IPS-18a (cell line): ENCODE measurements at regions not wholly inside any gene's neighbourhood (a gene's known extent, or its start where the extent isn't known, plus 50 kb on each side); places are given as distances from the start of the nearest gene placed in this dataset.

Experiments used
- H3K27ac ChIP-seq: one replicate; pipeline ENCODE4 v1.5.1; 2013; ENCODE audit warnings: low read length
- H3K27me3 ChIP-seq: one replicate; pipeline ENCODE4 v1.6.1; 2013; ENCODE audit warnings: mild to moderate bottlenecking, low read length; ENCODE audit not compliant: control insufficient read depth, insufficient read depth
- H3K36me3 ChIP-seq: one replicate; pipeline ENCODE4 v1.6.1; 2013; ENCODE audit warnings: low read depth, low read length; ENCODE audit not compliant: control insufficient read depth
- H3K4me1 ChIP-seq: one replicate; pipeline ENCODE4 v1.6.1; 2013; ENCODE audit warnings: low read depth, low read length; ENCODE audit not compliant: control insufficient read depth
- H3K4me3 ChIP-seq: one replicate; pipeline ENCODE4 v1.5.1; 2013; ENCODE audit warnings: low read length
- H3K9ac ChIP-seq: one replicate; pipeline ENCODE4 v1.6.1; 2013; ENCODE audit warnings: mild to moderate bottlenecking, low read length, moderate library complexity
- H3K9me3 ChIP-seq: one replicate; pipeline ENCODE4 v1.6.1; 2013; ENCODE audit warnings: low read depth, low read length; ENCODE audit not compliant: control insufficient read depth

- H3K9ac ChIP-seq, result no peak overlapping the region
- no peaks in the 10 kb centered on the region for H3K4me1 ChIP-seq
- no peak overlapping the region for H3K27ac ChIP-seq
- H3K4me3 ChIP-seq, result no peak overlapping the region
- H3K36me3 ChIP-seq, result no peaks in the 10 kb centered on the region
- H3K9me3 ChIP-seq, result no peaks in the 10 kb centered on the region
- no peaks in the 10 kb centered on the region for H3K27me3 ChIP-seq
Measured at GRCh38 chr1:164961715-164962114, 394.8 kb downstream of the LMX1A start.

- no peaks in the 10 kb centered on the region for H3K36me3 ChIP-seq
- H3K4me1 ChIP-seq, result no peaks in the 10 kb centered on the region
- no peak overlapping the region for H3K4me3 ChIP-seq
- H3K27ac ChIP-seq, result no peak overlapping the region
- H3K27me3 ChIP-seq, result no peaks in the 10 kb centered on the region
- no peaks in the 10 kb centered on the region for H3K9me3 ChIP-seq
- H3K9ac ChIP-seq, result no peak overlapping the region
Measured at GRCh38 chr1:164958982-164959768, 397.3 kb downstream of the LMX1A start.

DNA sequence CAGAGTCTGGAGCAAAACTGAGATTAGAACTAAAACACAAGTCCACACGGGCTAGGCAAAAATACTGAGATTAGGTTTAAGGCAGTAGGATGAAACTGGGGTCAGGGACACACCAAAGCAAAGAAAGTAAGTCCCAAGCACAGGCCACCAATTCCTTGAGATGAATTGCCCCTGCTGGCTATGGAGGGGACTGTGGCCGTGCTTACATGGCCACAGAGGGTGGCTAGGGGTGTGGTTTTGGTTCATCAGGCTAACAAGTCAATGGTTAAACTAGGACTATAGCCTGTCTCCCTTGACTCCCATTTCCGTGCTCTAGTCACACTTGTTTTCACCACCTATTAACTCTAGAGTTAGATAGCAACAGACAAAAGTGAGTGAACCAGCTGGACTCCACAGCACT is 394.8 kb downstream of the PBX1 start:
- no peak overlapping the region for H3K9ac ChIP-seq
- no peak overlapping the region for H3K4me3 ChIP-seq
- no peaks in the 10 kb centered on the region for H3K9me3 ChIP-seq
- no peaks in the 10 kb centered on the region for H3K27me3 ChIP-seq
- no peaks in the 10 kb centered on the region for H3K36me3 ChIP-seq
- H3K27ac ChIP-seq, result no peak overlapping the region
- H3K4me1 ChIP-seq, result peaks cover 6% of the 10 kb centered on the region

DNA sequence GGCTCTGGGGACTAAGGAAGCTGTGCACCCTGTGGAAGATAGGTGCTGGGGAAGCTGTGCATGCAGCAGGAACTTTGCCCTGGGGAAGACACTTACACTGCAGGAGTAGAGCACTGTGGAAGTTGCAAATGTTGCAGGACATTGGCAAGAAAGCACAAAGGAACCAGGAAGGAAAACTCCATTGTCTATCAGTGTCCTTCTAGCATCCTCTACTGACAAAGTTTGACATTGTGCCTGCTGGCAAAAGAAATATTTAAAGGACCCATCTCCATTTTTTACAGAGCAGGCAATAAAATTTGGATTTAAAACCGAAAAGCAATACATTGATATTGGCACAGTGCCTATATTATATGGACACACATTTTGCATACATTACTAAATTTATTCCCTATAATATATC is 394.1 kb downstream of the PBX1 start:
- no peak overlapping the region for H3K9ac ChIP-seq
- no peaks in the 10 kb centered on the region for H3K9me3 ChIP-seq
- peaks cover 6% of the 10 kb centered on the region for H3K4me1 ChIP-seq
- H3K27ac ChIP-seq, result no peak overlapping the region
- no peak overlapping the region for H3K4me3 ChIP-seq
- H3K36me3 ChIP-seq, result no peaks in the 10 kb centered on the region
- H3K27me3 ChIP-seq, result no peaks in the 10 kb centered on the region

GRCh38 chr1:164951508-164951907 is 392.5 kb downstream of the PBX1 start:
- no peaks in the 10 kb centered on the region for H3K36me3 ChIP-seq
- H3K4me1 ChIP-seq, result peaks cover 6% of the 10 kb centered on the region
- H3K27me3 ChIP-seq, result no peaks in the 10 kb centered on the region
- no peaks in the 10 kb centered on the region for H3K9me3 ChIP-seq
- H3K27ac ChIP-seq, result no peak overlapping the region
- H3K4me3 ChIP-seq, result no peak overlapping the region
- H3K9ac ChIP-seq, result no peak overlapping the region

DNA sequence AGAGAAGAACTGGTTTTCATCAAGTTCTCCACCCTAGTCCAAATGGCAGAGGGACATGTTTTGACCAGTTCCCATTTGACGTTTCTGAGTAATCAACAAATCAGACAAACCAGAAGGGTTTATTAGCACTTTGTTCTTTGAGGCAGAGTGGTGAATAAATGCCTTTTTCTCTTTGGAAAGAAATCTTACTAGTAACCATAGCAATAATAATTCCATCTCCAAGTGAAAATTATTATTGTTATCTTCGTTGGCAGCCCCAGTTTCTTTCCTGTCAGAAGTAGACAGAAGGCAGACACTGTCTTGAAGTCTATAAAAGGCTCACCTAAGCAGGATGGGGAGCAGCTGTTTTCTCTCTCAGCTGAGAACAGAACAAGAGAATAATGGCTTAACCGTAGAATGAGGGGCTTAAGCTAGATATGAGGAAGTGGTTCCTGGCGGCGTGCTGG is 391.6 kb downstream of the PBX1 start:
- H3K9me3 ChIP-seq, result no peaks in the 10 kb centered on the region
- H3K27ac ChIP-seq, result no peak overlapping the region
- H3K9ac ChIP-seq, result no peak overlapping the region
- no peak overlapping the region for H3K4me3 ChIP-seq
- no peaks in the 10 kb centered on the region for H3K36me3 ChIP-seq
- H3K27me3 ChIP-seq, result no peaks in the 10 kb centered on the region
- peaks cover 6% of the 10 kb centered on the region for H3K4me1 ChIP-seq

GRCh38 chr1:164949771-164950471 is 390.9 kb downstream of the PBX1 start:
- Histone ChIP-seq H3K27me3 (no peaks in the 10 kb centered on the region), H3K4me1 (peaks cover 6% of the 10 kb centered on the region), H3K9me3 (no peaks in the 10 kb centered on the region), H3K27ac (no peak overlapping the region), H3K4me3 (no peak overlapping the region), H3K9ac (no peak overlapping the region), H3K36me3 (no peaks in the 10 kb centered on the region)

DNA sequence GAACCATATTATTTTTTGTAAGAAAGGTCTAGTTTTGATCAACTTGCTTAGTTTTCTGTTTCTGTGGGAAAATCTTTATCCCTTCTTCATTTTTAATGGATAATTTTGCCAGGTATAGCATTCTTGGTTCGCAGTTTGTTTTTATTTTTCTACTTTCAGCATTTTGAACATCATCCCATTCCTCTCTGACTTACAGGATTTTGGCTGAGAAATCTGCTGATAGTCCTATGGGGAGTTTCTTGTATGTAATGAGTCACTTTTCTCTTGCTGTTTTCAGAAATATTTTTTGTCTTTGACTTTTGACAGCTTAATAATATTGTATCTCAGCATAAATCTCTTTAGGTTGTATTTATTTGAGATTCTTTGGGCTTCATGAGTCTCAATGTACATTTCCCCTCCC is 389.1 kb downstream of the PBX1 start:
- no peaks in the 10 kb centered on the region for H3K9me3 ChIP-seq
- H3K36me3 ChIP-seq, result no peaks in the 10 kb centered on the region
- no peak overlapping the region for H3K9ac ChIP-seq
- H3K27me3 ChIP-seq, result no peaks in the 10 kb centered on the region
- H3K4me3 ChIP-seq, result no peak overlapping the region
- H3K27ac ChIP-seq, result no peak overlapping the region
- peaks cover 6% of the 10 kb centered on the region for H3K4me1 ChIP-seq

DNA sequence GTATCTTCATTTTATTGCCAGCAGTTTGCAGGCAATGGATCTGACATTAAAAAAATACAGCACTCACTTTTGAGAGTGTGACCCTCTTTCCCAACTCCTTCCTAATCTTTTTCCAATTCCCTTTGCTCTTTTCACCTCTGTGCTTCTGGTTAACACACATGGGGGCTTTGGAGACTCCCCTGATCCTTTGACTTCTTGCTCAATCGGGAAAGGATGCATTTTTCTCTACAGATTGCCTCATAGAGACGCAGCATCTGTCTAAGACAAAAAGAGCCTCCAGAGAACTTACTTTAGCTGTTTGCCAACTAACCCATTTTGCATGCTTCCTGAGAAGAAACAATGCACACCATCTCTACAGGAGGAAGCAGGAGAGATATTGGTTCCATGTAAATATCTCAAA is 378.3 kb downstream of the PBX1 start:
- no peak overlapping the region for H3K9ac ChIP-seq
- no peaks in the 10 kb centered on the region for H3K9me3 ChIP-seq
- H3K4me3 ChIP-seq, result no peak overlapping the region
- no peak overlapping the region for H3K27ac ChIP-seq
- no peaks in the 10 kb centered on the region for H3K27me3 ChIP-seq
- H3K4me1 ChIP-seq, result peaks cover 7% of the 10 kb centered on the region
- H3K36me3 ChIP-seq, result no peaks in the 10 kb centered on the region

DNA sequence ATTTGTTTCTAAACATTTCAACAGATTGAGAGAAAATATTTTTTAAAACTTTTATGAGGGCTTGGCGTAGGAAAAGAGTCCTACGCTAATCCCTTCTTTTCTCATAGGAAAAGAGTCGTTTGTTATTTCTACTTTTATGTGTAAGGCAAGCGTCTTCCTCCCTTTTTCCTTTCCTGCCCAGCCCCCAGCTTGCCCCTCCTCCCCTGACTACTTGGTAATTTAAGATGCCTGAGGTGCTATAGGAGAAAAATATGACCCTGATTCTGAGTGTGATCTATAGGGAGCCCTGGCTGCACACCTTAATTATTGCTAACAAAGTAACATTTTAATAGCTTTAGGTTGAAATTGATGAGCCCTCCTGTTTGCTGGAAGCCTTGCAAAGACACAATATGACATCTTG is 373.6 kb downstream of the PBX1 start:
- no peak overlapping the region for H3K27ac ChIP-seq
- no peaks in the 10 kb centered on the region for H3K36me3 ChIP-seq
- no peak overlapping the region for H3K9ac ChIP-seq
- H3K9me3 ChIP-seq, result no peaks in the 10 kb centered on the region
- H3K4me3 ChIP-seq, result no peak overlapping the region
- H3K27me3 ChIP-seq, result no peaks in the 10 kb centered on the region
- H3K4me1 ChIP-seq, result peaks cover 10% of the 10 kb centered on the region

GRCh38 chr1:164930833-164931232 is 371.8 kb downstream of the PBX1 start:
- Histone ChIP-seq H3K27ac (no peak overlapping the region), H3K9ac (no peak overlapping the region), H3K36me3 (no peaks in the 10 kb centered on the region), H3K9me3 (no peaks in the 10 kb centered on the region), H3K4me3 (no peak overlapping the region), H3K4me1 (peaks cover 10% of the 10 kb centered on the region), H3K27me3 (no peaks in the 10 kb centered on the region)

GRCh38 chr1:164930241-164930640 is 371.3 kb downstream of the PBX1 start:
- peaks cover 10% of the 10 kb centered on the region for H3K4me1 ChIP-seq
- H3K9me3 ChIP-seq, result no peaks in the 10 kb centered on the region
- H3K27me3 ChIP-seq, result no peaks in the 10 kb centered on the region

More at GRCh38 chr1:164930241-164930640, 371.3 kb downstream of the PBX1 start:
- Histone ChIP-seq H3K9ac (no peak overlapping the region), H3K27ac (no peak overlapping the region), H3K4me3 (no peak overlapping the region), H3K36me3 (no peaks in the 10 kb centered on the region)
